Epithelial cell of esophagus (primary cell): ENCODE measurements at regions not wholly inside any gene's neighbourhood (a gene's known extent, or its start where the extent isn't known, plus 50 kb on each side); places are given as distances from the start of the nearest gene placed in this dataset.

ENCODE experiments used
- DNase-seq: peaks from one replicate; pipeline ENCODE4 v3.0.0; 2010; ENCODE audit warnings: low read depth
- H3K4me3 ChIP-seq: 2 replicates; pipeline ENCODE4 v1.5.1; 2011; ENCODE audit warnings: mild to moderate bottlenecking, low read length, control low read depth
- TF ChIP-seq, protein P1 (sequence below): IDR thresholded peaks from 2 replicates; pipeline ENCODE4 v1.5.1; 2011; ENCODE audit warnings: low read depth, mild to moderate bottlenecking, low read length, control low read depth, inconsistent platforms; ENCODE audit not compliant: insufficient read depth; ENCODE audit errors: missing control alignments

DNA sequence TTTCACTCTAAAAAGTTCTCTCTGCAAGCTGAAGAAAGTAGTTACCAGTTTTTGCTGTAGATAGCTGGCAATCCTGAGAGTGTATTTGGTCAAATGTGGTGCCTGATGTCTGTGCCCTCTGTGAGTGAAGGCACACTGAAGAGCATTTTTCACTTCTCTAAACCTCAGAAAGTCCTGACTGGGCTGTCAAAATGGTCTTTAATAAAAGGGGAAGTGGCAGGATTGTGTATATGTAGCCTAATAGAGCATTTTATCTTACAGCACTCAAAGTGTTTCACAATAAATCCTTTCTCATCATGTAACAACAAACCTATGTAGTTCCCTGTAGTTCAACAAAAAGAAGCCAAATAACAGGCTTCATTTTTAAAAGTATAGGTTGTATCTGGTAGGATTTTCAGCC lies 1552.3 kb upstream of the SLC39A10 start:
- no peak overlapping the region for H3K4me3 ChIP-seq
- no peak for DNase-seq
- TF ChIP-seq, protein P1, sequence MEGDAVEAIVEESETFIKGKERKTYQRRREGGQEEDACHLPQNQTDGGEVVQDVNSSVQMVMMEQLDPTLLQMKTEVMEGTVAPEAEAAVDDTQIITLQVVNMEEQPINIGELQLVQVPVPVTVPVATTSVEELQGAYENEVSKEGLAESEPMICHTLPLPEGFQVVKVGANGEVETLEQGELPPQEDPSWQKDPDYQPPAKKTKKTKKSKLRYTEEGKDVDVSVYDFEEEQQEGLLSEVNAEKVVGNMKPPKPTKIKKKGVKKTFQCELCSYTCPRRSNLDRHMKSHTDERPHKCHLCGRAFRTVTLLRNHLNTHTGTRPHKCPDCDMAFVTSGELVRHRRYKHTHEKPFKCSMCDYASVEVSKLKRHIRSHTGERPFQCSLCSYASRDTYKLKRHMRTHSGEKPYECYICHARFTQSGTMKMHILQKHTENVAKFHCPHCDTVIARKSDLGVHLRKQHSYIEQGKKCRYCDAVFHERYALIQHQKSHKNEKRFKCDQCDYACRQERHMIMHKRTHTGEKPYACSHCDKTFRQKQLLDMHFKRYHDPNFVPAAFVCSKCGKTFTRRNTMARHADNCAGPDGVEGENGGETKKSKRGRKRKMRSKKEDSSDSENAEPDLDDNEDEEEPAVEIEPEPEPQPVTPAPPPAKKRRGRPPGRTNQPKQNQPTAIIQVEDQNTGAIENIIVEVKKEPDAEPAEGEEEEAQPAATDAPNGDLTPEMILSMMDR = no peak

DNA sequence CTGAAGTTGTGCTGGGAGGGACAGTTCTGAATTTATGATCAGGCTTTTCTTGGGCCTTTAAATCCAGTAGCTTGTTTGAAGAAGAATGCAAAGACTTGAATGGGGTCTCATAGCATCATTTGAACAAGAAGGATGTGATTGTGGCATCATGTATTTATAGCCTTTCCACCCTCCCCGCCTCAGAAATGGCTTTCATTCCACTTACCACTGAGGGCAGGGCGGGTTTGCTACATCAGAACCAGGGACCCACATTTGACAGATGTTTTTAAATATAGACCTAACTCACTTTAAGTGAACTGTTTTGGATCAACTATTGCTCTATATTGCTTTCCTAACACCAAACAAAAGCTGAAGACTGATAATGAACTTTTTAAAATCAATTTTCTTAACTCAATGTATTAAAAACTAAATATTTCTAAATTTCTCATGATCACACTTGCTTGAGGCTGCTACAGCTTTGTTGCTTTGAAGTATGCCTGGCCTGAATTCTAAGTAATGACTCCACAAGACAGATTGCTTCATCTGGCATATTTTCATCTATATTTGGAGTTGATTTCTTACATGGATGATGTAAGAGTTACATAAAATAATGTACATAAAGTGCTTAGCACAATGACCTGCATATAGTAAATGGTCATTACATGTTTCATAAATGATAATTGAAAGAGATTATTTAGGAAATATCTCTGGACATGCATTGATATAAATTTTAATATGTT lies 1552.9 kb upstream of the SLC39A10 start:
- TF ChIP-seq, protein P1 = no peak
- DNase-seq = peak; percentile 54
- H3K4me3 ChIP-seq = no peak overlapping the region

DNA sequence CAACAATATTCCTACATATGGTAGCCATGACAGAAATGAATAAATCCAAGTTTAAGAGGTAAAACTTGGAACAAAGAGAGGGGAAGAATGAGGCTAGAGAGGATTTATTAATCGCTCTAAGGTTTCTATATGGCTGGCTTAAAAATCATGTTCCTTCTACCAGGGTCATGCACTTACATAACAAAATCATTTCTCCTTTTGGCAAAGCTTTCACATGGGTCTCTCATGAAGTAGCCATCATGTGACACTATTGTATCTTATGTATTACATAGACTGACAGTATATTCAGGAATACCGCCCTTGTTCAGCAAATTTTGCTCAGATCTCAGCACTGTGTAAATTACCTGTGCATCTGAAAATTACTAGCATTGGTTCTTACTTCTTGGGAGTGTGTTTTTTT lies 1554.5 kb upstream of the SLC39A10 start:
- H3K4me3 ChIP-seq = no peak overlapping the region
- TF ChIP-seq, protein P1 = no peak
- DNase-seq = no peak

DNA sequence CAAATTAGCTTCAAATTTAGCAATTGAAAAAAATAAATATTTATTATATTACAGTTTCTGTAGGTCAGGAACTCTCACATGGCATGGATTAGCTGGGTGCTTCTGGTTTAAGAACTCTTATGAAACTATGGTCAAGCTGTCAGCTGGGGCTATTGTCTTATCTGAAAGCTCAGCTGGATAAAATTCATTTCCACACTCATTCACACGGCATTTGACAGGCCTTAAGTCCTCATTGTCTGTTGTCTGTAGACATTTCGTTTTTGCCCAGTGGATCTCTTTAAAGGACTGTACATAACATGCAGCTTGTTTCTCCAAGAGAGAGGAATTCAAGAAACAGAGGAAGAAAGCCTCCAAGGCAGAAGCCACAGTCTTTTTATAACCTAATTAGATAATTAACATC lies 1556.8 kb upstream of the SLC39A10 start:
- TF ChIP-seq, protein P1 = no peak
- DNase-seq = no peak
- H3K4me3 ChIP-seq = no peak overlapping the region

DNA sequence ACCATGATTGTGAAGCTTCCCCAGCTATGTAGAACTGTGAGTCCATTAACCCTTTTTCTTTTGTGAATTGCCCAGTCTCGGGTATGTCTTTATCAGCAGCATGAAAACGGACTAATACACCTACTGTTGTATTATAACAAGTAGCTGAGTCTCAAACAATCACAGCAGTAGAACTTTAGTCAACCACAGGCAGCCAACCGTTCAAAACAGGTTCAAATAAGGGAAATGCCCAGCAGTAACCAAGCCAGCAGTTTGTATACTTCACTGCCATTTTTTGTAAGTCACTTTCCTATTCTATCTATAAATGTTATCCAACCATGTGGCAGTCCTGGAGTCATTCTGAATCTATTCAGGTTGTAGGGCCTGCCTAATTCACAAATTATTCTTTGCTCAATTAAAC lies 1560.6 kb upstream of the SLC39A10 start:
- no peak overlapping the region for H3K4me3 ChIP-seq
- TF ChIP-seq, protein P1 = no peak
- no peak for DNase-seq

DNA sequence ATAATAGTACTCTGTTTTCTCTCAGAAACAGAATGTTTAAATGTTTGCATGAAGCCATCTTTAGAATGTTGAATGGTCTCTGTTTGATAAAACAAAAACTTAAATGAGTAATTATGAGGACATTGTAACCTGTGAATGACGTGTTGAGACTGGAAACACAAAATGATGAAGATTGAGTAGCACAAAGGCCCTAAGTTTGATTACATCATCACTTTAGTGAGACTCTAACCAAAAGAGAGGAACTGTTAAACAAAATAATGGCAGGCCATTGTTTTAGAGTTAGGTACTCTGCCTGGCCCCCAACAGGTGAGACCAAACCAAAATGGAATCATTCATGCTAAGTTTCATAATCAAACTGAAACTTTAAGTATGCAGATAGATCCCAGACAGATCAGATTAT lies 1561.7 kb upstream of the SLC39A10 start:
- DNase-seq = peak; percentile 7
- TF ChIP-seq, protein P1 = no peak
- no peak overlapping the region for H3K4me3 ChIP-seq
